ENCODE measurements at regions not wholly inside any gene's neighbourhood (a gene's known extent, or its start where the extent isn't known, plus 50 kb on each side); places are given as distances from the start of the nearest gene placed in this dataset.
"Not testable (repeated sequence)": the region's sequence is repeated elsewhere in the genome, so short reads cannot be mapped to it uniquely, and the experiment has no call there.

DNA sequence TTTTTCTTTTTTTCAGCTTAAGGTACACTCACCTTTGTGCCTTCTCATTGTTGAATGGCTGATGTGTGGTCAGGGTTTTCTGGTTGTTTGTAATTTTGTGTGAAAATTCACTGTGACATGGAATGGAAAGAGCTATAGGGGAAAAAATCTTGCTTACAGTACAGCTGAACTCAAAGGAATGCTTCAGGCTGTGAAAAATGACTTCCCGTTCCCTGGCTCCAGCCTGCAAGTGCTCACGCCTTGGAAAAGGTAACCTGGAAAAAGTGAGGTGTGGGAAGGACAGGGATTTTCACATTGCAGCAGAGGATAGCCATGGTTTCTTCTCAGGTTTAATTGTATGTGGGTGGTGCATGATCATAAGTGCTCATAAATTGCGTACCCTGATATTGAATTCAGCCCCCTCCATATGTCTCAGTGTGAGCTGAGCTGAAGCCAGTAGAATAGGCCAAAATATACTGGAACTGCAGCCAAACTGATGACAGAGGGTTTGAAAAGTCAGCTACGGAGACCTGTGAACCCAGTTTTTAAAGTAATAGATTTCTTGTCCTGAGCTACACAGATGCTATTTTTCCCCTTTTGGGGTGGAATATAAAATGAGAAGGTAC is 228.7 kb upstream of the RASGRP1 start:
- no peak overlapping the region for H3K27ac ChIP-seq (ENCODE audit: low read depth in 1 of 2, low read length in 1 of 2)
- H3K4me3 ChIP-seq: no peak overlapping the region
- DNase-seq (peak in 2 of 3 donors; percentile 54 to 66), ATAC-seq (ENCODE audit: insufficient read depth, low FRiP score) (no peak)
- whole genome bisulfite sequencing, 2 donors: 60 to 80% methylated on average over 4 of the region's 4 CpGs
- TF ChIP-seq, protein P1, sequence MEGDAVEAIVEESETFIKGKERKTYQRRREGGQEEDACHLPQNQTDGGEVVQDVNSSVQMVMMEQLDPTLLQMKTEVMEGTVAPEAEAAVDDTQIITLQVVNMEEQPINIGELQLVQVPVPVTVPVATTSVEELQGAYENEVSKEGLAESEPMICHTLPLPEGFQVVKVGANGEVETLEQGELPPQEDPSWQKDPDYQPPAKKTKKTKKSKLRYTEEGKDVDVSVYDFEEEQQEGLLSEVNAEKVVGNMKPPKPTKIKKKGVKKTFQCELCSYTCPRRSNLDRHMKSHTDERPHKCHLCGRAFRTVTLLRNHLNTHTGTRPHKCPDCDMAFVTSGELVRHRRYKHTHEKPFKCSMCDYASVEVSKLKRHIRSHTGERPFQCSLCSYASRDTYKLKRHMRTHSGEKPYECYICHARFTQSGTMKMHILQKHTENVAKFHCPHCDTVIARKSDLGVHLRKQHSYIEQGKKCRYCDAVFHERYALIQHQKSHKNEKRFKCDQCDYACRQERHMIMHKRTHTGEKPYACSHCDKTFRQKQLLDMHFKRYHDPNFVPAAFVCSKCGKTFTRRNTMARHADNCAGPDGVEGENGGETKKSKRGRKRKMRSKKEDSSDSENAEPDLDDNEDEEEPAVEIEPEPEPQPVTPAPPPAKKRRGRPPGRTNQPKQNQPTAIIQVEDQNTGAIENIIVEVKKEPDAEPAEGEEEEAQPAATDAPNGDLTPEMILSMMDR (IDR thresholded peaks at IDR 0.05; ENCODE audit: control extremely low read depth, extremely low read depth): no peak
- peaks cover 0 to 27% (median 0%) of the 10 kb centered on the region in 5 donors for H3K4me1 ChIP-seq (ENCODE audit: control insufficient read depth in 5 of 5, insufficient read depth in 5 of 5, low read length in 5 of 5)
- no peaks in the 10 kb centered on the region for H3K27me3 ChIP-seq (ENCODE audit: control insufficient read depth in 3 of 3, insufficient read depth in 3 of 3, low read length in 2 of 3)
- no peaks in the 10 kb centered on the region for H3K9me3 ChIP-seq (ENCODE audit: control insufficient read depth in 4 of 4, insufficient read depth in 3 of 4, low read length in 3 of 4)
- H3K36me3 ChIP-seq (ENCODE audit: control insufficient read depth in 4 of 4, insufficient read depth in 4 of 4, low read length in 4 of 4): no peaks in the 10 kb centered on the region
- no peak overlapping the region for H3K9ac ChIP-seq (ENCODE audit: insufficient read depth in 1 of 2, low read length in 2 of 2)

DNA sequence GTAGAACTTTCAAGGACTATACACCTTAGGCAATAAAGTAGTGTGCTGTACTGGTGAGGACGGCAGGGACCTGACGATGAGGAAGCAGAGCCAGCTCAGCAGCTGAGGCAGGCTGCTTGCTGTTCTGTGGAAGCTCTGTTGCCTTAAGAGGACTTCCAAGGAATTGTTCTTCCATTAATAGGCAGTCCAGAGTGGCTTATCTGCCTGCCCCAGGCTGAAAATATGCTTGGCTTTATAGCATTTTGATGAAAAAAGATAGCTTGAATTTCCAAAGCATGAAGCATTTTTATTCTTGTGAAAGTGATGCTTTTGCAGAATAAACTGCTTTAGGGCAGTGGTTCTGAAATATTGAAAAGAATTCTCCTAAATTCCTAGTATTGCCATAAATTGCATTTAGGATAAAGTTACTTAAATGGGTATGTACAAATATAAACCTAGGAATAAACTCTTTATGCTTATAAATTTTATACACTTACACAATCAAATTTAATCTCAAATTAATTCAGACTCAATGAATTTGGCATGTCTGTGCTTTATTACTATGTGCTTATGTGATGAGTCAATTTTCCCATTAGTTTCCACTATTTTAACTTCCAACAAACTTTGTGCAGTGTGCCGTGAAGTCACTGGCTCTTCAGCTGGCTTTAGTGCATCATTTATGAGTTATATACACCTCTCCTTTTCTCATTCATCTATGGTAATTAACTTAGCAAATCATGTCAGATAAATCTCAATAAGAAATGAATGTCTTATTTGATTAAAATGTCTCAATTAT is 231.0 kb upstream of the RASGRP1 start:
- Histone ChIP-seq H3K27ac (ENCODE audit: low read depth in 1 of 2, low read length in 1 of 2) (no peak overlapping the region), H3K27me3 (ENCODE audit: control insufficient read depth in 3 of 3, insufficient read depth in 3 of 3, low read length in 2 of 3) (no peaks in the 10 kb centered on the region), H3K9ac (ENCODE audit: insufficient read depth in 1 of 2, low read length in 2 of 2) (no peak overlapping the region), H3K4me3 (no peak overlapping the region), H3K4me1 (ENCODE audit: control insufficient read depth in 5 of 5, insufficient read depth in 5 of 5, low read length in 5 of 5) (peaks cover 0 to 13% (median 0%) of the 10 kb centered on the region in 5 donors), H3K36me3 (ENCODE audit: control insufficient read depth in 4 of 4, insufficient read depth in 4 of 4, low read length in 4 of 4) (no peaks in the 10 kb centered on the region), H3K9me3 (ENCODE audit: control insufficient read depth in 4 of 4, insufficient read depth in 3 of 4, low read length in 3 of 4) (no peaks in the 10 kb centered on the region)
- 66 to 82% methylated on average over 3 of the region's 3 CpGs for WGBS, 2 donors
- DNase-seq (peak in 1 of 3 donors; percentile 30), ATAC-seq (ENCODE audit: insufficient read depth, low FRiP score) (no peak)
- TF ChIP-seq, protein P1 (IDR thresholded peaks at IDR 0.05; ENCODE audit: control extremely low read depth, extremely low read depth): no peak

DNA sequence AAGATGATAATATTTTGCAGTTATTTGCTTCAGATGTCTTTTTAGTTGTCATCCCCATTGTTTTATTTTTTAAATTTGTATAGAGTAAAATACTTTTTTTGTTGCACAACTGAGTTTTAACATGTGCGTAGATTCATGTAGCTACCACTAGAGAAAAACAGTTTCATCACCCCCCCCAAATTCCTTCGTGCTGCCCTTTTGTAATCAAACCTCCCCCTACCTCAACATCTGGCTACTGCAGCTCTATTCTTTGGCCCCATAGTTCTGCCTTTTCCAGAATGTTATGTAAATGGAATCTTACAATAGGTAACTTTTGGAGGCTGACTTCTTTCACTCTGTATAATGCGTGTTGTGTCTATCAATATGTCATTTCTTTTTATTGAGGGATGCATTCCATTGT is 232.0 kb upstream of the RASGRP1 start:
- Histone ChIP-seq H3K36me3 (ENCODE audit: control insufficient read depth in 4 of 4, insufficient read depth in 4 of 4, low read length in 4 of 4) (no peaks in the 10 kb centered on the region), H3K9ac (ENCODE audit: insufficient read depth in 1 of 2, low read length in 2 of 2) (no peak overlapping the region), H3K27me3 (ENCODE audit: control insufficient read depth in 3 of 3, insufficient read depth in 3 of 3, low read length in 2 of 3) (no peaks in the 10 kb centered on the region), H3K4me3 (no peak overlapping the region), H3K27ac (ENCODE audit: low read depth in 1 of 2, low read length in 1 of 2) (no peak overlapping the region), H3K9me3 (ENCODE audit: control insufficient read depth in 4 of 4, insufficient read depth in 3 of 4, low read length in 3 of 4) (no peaks in the 10 kb centered on the region), H3K4me1 (ENCODE audit: control insufficient read depth in 5 of 5, insufficient read depth in 5 of 5, low read length in 5 of 5) (peaks cover 0 to 13% (median 0%) of the 10 kb centered on the region in 5 donors)
- DNase-seq (no peak), ATAC-seq (ENCODE audit: insufficient read depth, low FRiP score) (no peak)
- 84 to 89% methylated on average over 3 of the region's 3 CpGs for WGBS, 2 donors
- TF ChIP-seq, protein P1 (IDR thresholded peaks at IDR 0.05; ENCODE audit: control extremely low read depth, extremely low read depth): no peak

DNA sequence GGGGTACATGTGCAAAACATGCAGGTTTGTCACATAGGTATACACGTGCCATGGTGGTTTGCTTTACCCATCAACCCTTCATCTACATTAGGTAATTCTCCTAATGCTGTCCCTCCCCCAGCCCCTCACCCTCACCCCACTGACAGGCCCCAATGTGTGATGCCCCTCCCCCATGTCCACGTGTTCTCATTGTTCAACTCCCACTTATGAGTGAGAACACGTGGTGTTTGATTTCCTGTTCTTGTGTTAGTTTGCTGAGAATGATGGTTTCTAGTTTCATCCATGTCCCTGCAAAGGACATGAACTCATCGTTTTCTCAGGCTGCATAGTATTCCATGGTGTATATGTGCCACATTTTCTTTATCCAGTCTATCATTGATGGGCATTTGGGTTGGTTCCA is 232.9 kb upstream of the RASGRP1 start:
- not testable (repeated sequence) for H3K9ac ChIP-seq (ENCODE audit: insufficient read depth in 1 of 2, low read length in 2 of 2); H3K4me3 ChIP-seq; H3K27me3 ChIP-seq (ENCODE audit: control insufficient read depth in 3 of 3, insufficient read depth in 3 of 3, low read length in 2 of 3); H3K27ac ChIP-seq (ENCODE audit: low read depth in 1 of 2, low read length in 1 of 2); H3K9me3 ChIP-seq (ENCODE audit: control insufficient read depth in 4 of 4, insufficient read depth in 3 of 4, low read length in 3 of 4); DNase-seq; H3K36me3 ChIP-seq (ENCODE audit: control insufficient read depth in 4 of 4, insufficient read depth in 4 of 4, low read length in 4 of 4); ATAC-seq (ENCODE audit: insufficient read depth, low FRiP score)
- WGBS, 2 donors: 79 to 80% methylated on average over 4 of the region's 4 CpGs
- H3K4me1 ChIP-seq (ENCODE audit: control insufficient read depth in 5 of 5, insufficient read depth in 5 of 5, low read length in 5 of 5): peaks cover 0 to 11% (median 0%) of the 10 kb centered on the region in 5 donors

DNA sequence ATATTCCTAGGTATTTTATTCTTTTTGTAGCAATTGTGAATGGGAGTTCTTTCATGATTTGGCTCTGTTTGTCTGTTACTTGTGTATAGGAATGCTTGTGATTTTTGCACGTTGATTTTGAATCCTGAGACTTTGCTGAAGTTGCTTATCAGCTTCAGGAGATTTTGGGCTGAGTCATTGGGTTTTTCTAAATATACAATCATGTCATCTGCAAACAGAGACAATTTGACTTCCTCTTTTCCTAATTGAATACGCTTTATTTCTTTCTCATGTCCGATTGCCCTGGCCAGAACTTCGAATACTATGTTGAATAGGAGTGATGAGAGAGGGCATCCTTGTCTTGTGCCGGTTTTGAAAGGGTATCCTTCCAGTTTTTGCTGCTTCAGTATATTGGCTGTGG is 234.6 kb upstream of the RASGRP1 start:
- not testable (repeated sequence) for H3K27me3 ChIP-seq (ENCODE audit: control insufficient read depth in 3 of 3, insufficient read depth in 3 of 3, low read length in 2 of 3); H3K9me3 ChIP-seq (ENCODE audit: control insufficient read depth in 4 of 4, insufficient read depth in 3 of 4, low read length in 3 of 4); H3K4me3 ChIP-seq; DNase-seq; H3K9ac ChIP-seq (ENCODE audit: insufficient read depth in 1 of 2, low read length in 2 of 2); H3K36me3 ChIP-seq (ENCODE audit: control insufficient read depth in 4 of 4, insufficient read depth in 4 of 4, low read length in 4 of 4); H3K27ac ChIP-seq (ENCODE audit: low read depth in 1 of 2, low read length in 1 of 2); ATAC-seq (ENCODE audit: insufficient read depth, low FRiP score); H3K4me1 ChIP-seq (ENCODE audit: control insufficient read depth in 5 of 5, insufficient read depth in 5 of 5, low read length in 5 of 5)
- 64 to 72% methylated on average over 5 of the region's 5 CpGs for WGBS, 2 donors
